Right hindlimb (tissue), 1 donor: ENCODE measurements at regions not wholly inside any gene's neighbourhood (a gene's known extent, or its start where the extent isn't known, plus 50 kb on each side); places are given as distances from the start of the nearest gene placed in this dataset.
"Not testable (repeated sequence)": the region's sequence is repeated elsewhere in the genome, so short reads cannot be mapped to it uniquely, and the experiment has no call there.

Experiments
- DNase-seq: peaks from one replicate; pipeline ENCODE4 v3.0.0-alpha.2; 2018

- no peak for DNase-seq
Measured at GRCh38 chr5:142402752-142403318, 78.0 kb upstream of the SPRY4 start.

- peak; percentile 45 for DNase-seq
Measured at GRCh38 chr5:142400415-142400814, 75.6 kb upstream of the SPRY4 start.

- DNase-seq = no peak
Measured at GRCh38 chr5:142399891-142400290, 75.1 kb upstream of the SPRY4 start.

GRCh38 chr5:142398730-142399055 lies 73.9 kb upstream of the SPRY4 start:
- no peak for DNase-seq

GRCh38 chr5:142398011-142398729 lies 73.3 kb upstream of the SPRY4 start:
- not testable (repeated sequence) for DNase-seq

- no peak for DNase-seq
Measured at GRCh38 chr5:142397178-142397577, 72.4 kb upstream of the SPRY4 start.

GRCh38 chr5:142396436-142397038 lies 71.7 kb upstream of the SPRY4 start:
- DNase-seq = no peak

- DNase-seq = no peak
Measured at GRCh38 chr5:142395334-142395733, 70.5 kb upstream of the SPRY4 start.

- DNase-seq = peak; percentile 45
Measured at GRCh38 chr5:142391058-142391845, 66.4 kb upstream of the SPRY4 start.

- DNase-seq = no peak
Measured at GRCh38 chr5:142390334-142390733, 65.5 kb upstream of the SPRY4 start.

GRCh38 chr5:142388696-142389095 lies 63.9 kb upstream of the SPRY4 start:
- no peak for DNase-seq

- no peak for DNase-seq
Measured at GRCh38 chr5:142387024-142387682, 62.3 kb upstream of the SPRY4 start.

GRCh38 chr5:142386137-142387023 lies 61.6 kb upstream of the SPRY4 start:
- no peak for DNase-seq

- DNase-seq = no peak
Measured at GRCh38 chr5:142385194-142385593, 60.4 kb upstream of the SPRY4 start.

GRCh38 chr5:142384014-142384413 lies 59.2 kb upstream of the SPRY4 start:
- DNase-seq = no peak

GRCh38 chr5:142382186-142382585 lies 57.4 kb upstream of the SPRY4 start:
- DNase-seq = peak; percentile 40

- no peak for DNase-seq
Measured at GRCh38 chr5:142378737-142379634, 54.2 kb upstream of the SPRY4 start.

- no peak for DNase-seq
Measured at GRCh38 chr5:142375944-142376411, 51.2 kb upstream of the SPRY4 start.
